Natural killer cell (primary cell): ENCODE measurements at regions not wholly inside any gene's neighbourhood (a gene's known extent, or its start where the extent isn't known, plus 50 kb on each side); places are given as distances from the start of the nearest gene placed in this dataset.

ENCODE experiments used
- ATAC-seq, 3 donors: fragments of 150-1000 bp in 2 of 3; fragments of 200-7000 bp in 1 of 3; cut with Tn5 transposase; 1 replicate in 1 of 3; 2 replicates in 2 of 3; pipeline ENCODE4 v1.10.0; 2021; ENCODE audit warnings: mild to moderate bottlenecking in 2 of 3, moderate library complexity in 2 of 3
- DNase-seq, 2 donors: peaks; one replicate each; pipeline versions ENCODE4 v3.0.0 to v3.0.0-alpha.2; 2013 to 2021; ENCODE audit warnings: mixed read lengths in 1 of 2
- H3K27ac ChIP-seq: one replicate; pipeline ENCODE4 v1.5.1; 2013; ENCODE audit warnings: mild to moderate bottlenecking, low read length
- H3K27me3 ChIP-seq: one replicate; pipeline ENCODE4 v1.6.1; 2013; ENCODE audit warnings: low read length; ENCODE audit not compliant: control insufficient read depth, insufficient read depth
- H3K36me3 ChIP-seq: one replicate; pipeline ENCODE4 v1.6.1; 2013; ENCODE audit warnings: low read length; ENCODE audit not compliant: control insufficient read depth, insufficient read depth
- H3K4me1 ChIP-seq: one replicate; pipeline ENCODE4 v1.6.1; 2013; ENCODE audit warnings: low read length; ENCODE audit not compliant: control insufficient read depth, insufficient read depth
- H3K4me3 ChIP-seq: one replicate; pipeline ENCODE4 v1.5.1; 2013; ENCODE audit warnings: low read length
- H3K9me3 ChIP-seq: one replicate; pipeline ENCODE4 v1.6.1; 2013; ENCODE audit warnings: low read length; ENCODE audit not compliant: control insufficient read depth, insufficient read depth
- H3K27ac Mint-ChIP-seq, 2 donors: one replicate each; pipeline ENCODE4 v1.8.0; 2022; ENCODE audit warnings: mild to moderate bottlenecking in 2 of 2, mixed read lengths in 2 of 2, moderate library complexity in 1 of 2
- H3K27me3 Mint-ChIP-seq, 2 donors: one replicate each; pipeline ENCODE4 v1.8.0; 2022; ENCODE audit warnings: low read depth in 2 of 2, mixed read lengths in 2 of 2
- H3K36me3 Mint-ChIP-seq: one replicate; pipeline ENCODE4 v1.8.0; 2022; ENCODE audit warnings: mixed read lengths
- H3K4me1 Mint-ChIP-seq, 2 donors: one replicate each; pipeline ENCODE4 v1.8.0; 2022; ENCODE audit warnings: mixed read lengths in 2 of 2
- H3K4me3 Mint-ChIP-seq: one replicate; pipeline ENCODE4 v1.8.0; 2022; ENCODE audit warnings: mild to moderate bottlenecking, moderate library complexity, mixed read lengths
- H3K9me3 Mint-ChIP-seq, 2 donors: one replicate each; pipeline ENCODE4 v1.8.0; 2022; ENCODE audit warnings: mixed read lengths in 2 of 2
- CTCF ChIP-seq: fragments of 200-600 bp; IDR thresholded peaks from one replicate; pipeline ENCODE4 v1.8.0; 2022; ENCODE audit warnings: antibody characterized with exemption
- WGBS: methylation state at CpG from one replicate; pipeline ENCODE4 v1.1.7; 2013; ENCODE audit warnings: missing lambda C conversion rate; ENCODE audit not compliant: insufficient coverage; 5-methylcytosine and 5-hydroxymethylcytosine counted together
- intact Hi-C: fragments of 100-400 bp; cut with micrococcal nuclease; formaldehyde crosslinking; loops from one replicate; pipeline ENCODE4 v1.14.2; 2022

- peaks cover 13 to 23% of the 10 kb centered on the region in 2 donors for H3K9me3 Mint-ChIP-seq
- no peaks in the 10 kb centered on the region for H3K4me1 ChIP-seq
- no peak overlapping the region for H3K27ac Mint-ChIP-seq
- no peak overlapping the region for H3K4me3 Mint-ChIP-seq
- ATAC-seq (no peak), DNase-seq (no peak)
- H3K9me3 ChIP-seq = peaks cover 2% of the 10 kb centered on the region
- no peak for TF ChIP-seq CTCF
- H3K27ac ChIP-seq = no peak overlapping the region
- peaks cover 7% of the 10 kb centered on the region for H3K36me3 Mint-ChIP-seq
- H3K4me1 Mint-ChIP-seq = no peaks in the 10 kb centered on the region
- no peaks in the 10 kb centered on the region for H3K27me3 Mint-ChIP-seq
- no peaks in the 10 kb centered on the region for H3K27me3 ChIP-seq
- intact Hi-C loops = no loop called here
- no peaks in the 10 kb centered on the region for H3K36me3 ChIP-seq
- H3K4me3 ChIP-seq = no peak overlapping the region
Observed at GRCh38 chr14:46596236-46596635, 55.3 kb downstream of the RPL10L start.

- no peak overlapping the region for H3K4me3 Mint-ChIP-seq
- no peak for TF ChIP-seq CTCF
- Histone ChIP-seq H3K4me1 (no peaks in the 10 kb centered on the region), H3K36me3 (no peaks in the 10 kb centered on the region), H3K27me3 (no peaks in the 10 kb centered on the region), H3K4me3 (no peak overlapping the region), H3K27ac (no peak overlapping the region), H3K9me3 (no peaks in the 10 kb centered on the region)
- intact Hi-C loops = no loop called here
- no CpG with 5 or more reads among the region's 1 CpG for WGBS
- H3K27ac Mint-ChIP-seq = no peak overlapping the region
- no peaks in the 10 kb centered on the region for H3K36me3 Mint-ChIP-seq
- DNase-seq (no peak), ATAC-seq (no peak)
- no peaks in the 10 kb centered on the region for H3K27me3 Mint-ChIP-seq
- peaks cover 5 to 11% of the 10 kb centered on the region in 2 donors for H3K9me3 Mint-ChIP-seq
- H3K4me1 Mint-ChIP-seq = no peaks in the 10 kb centered on the region
Observed at GRCh38 chr14:46582826-46583225, 68.8 kb downstream of the RPL10L start.

GRCh38 chr14:46581036-46581671, 70.4 kb downstream of the RPL10L start:
- DNase-seq (no peak), ATAC-seq (no peak)
- H3K36me3 ChIP-seq = no peaks in the 10 kb centered on the region
- H3K4me3 ChIP-seq = no peak overlapping the region
- H3K27ac Mint-ChIP-seq = no peak overlapping the region
- H3K4me1 ChIP-seq = no peaks in the 10 kb centered on the region
- no peak overlapping the region for H3K27ac ChIP-seq
- H3K36me3 Mint-ChIP-seq = no peaks in the 10 kb centered on the region
- H3K27me3 Mint-ChIP-seq = no peaks in the 10 kb centered on the region
- no peak overlapping the region for H3K4me3 Mint-ChIP-seq
- H3K4me1 Mint-ChIP-seq = no peaks in the 10 kb centered on the region
- TF ChIP-seq CTCF = no peak
- WGBS = 33% methylated on average over 5 of the region's 5 CpGs
- H3K27me3 ChIP-seq = no peaks in the 10 kb centered on the region
- H3K9me3 Mint-ChIP-seq = peaks cover 6 to 11% of the 10 kb centered on the region in 2 donors
- intact Hi-C loops = no loop called here
- no peaks in the 10 kb centered on the region for H3K9me3 ChIP-seq

GRCh38 chr14:46574978-46575375, 76.6 kb downstream of the RPL10L start:
- no peaks in the 10 kb centered on the region for H3K9me3 ChIP-seq
- 55% methylated on average over 2 of the region's 2 CpGs for WGBS
- H3K4me1 ChIP-seq = no peaks in the 10 kb centered on the region
- H3K27ac Mint-ChIP-seq = no peak overlapping the region
- no peak for TF ChIP-seq CTCF
- no peaks in the 10 kb centered on the region for H3K27me3 Mint-ChIP-seq
- no peaks in the 10 kb centered on the region for H3K36me3 Mint-ChIP-seq
- H3K27me3 ChIP-seq = no peaks in the 10 kb centered on the region
- ATAC-seq (no peak), DNase-seq (no peak)
- peaks cover 20% of the 10 kb centered on the region in 2 donors for H3K9me3 Mint-ChIP-seq
- H3K36me3 ChIP-seq = no peaks in the 10 kb centered on the region
- no peak overlapping the region for H3K27ac ChIP-seq
- H3K4me3 Mint-ChIP-seq = no peak overlapping the region
- H3K4me1 Mint-ChIP-seq = no peaks in the 10 kb centered on the region
- intact Hi-C loops = no loop called here
- H3K4me3 ChIP-seq = no peak overlapping the region
